ENCODE measurements at regions not wholly inside any gene's neighbourhood (a gene's known extent, or its start where the extent isn't known, plus 50 kb on each side); places are given as distances from the start of the nearest gene placed in this dataset.
"Not testable (repeated sequence)": the region's sequence is repeated elsewhere in the genome, so short reads cannot be mapped to it uniquely, and the experiment has no call there.

- DNase-seq: no peak
These were observed 284.6 kb downstream of the BCAT1 start for GRCh38 chr12:24664161-24664880.

DNA sequence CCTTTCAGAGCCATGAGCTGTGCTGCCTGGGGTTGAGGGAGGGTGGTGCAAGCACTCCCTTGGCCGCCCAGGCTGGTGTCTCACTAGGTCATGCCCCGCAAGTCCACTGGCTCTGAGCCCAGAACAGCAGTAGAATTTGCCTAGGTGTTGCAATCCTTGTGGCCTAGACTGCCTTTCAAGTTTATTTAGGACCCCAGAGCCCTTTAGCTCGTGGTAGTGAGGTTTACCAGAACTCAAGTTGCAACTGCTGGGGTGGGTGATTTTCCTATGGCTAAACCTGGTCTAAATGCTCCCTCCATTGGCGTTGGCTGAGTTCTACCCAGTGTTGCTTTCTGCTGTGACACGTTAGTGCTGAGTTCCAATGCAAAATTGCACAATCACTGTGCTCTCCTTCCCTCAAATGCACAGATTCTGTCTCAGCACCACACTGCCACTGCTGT, 287.2 kb downstream of the BCAT1 start:
- DNase-seq: peak; percentile 44

DNA sequence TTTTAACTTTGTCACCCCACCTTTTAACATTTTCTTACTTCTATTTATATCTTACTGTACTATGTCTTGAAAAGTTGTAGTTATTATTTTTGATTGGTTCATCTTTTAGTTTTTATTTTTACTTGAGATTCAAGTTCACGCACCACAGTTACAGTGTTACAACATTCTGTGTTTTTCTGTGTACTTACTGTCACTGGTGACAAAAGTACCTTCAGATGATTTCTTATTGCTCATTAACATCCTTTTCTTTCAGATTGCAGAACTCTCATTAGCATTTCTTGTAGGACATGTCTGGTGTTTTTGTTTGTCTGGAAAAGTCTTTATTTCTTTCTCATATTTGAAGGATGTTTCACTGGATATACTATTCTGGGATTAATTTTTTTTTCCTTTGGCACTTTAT, 289.9 kb downstream of the BCAT1 start:
- DNase-seq: no peak

DNA sequence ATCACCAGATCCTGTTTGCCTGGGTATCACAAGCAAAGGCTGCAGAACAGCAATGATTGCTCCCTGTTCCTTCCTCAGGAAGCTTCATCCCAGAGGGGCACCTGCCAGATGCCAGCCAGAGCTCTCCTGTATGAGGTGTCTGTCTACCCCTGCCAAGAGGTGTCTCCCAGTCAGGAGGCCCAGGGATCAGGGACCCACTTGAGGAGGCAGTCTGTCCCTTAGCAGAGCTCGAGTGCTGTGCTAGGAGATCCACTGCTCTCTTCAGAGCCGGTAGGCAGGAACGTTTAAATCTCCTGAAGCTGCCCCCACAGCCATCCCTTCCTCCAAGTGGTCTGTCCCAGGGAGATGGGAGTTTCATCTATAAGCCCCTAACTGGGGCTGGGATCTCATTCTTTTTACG, 294.6 kb downstream of the BCAT1 start:
- DNase-seq: not testable (repeated sequence)

DNA sequence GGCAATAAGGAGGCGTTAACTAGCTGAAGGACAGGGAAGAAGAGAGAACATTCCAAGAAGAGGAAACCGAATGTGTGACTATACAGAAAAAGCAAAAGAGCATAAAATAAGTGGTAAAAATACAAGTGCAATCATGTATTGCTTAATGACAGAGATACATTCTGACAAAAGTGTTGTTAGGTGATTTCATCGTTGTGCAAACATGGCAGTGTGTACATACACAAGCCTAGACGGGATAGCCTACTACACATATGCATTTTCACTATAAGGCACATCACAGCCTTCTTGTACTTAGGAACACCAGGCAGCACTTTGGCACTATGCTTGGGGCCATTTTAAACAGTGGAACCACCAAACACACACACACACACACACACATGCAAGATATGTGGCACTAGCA, 299.3 kb downstream of the BCAT1 start:
- no peak for DNase-seq

- DNase-seq: no peak
These were observed 299.7 kb downstream of the BCAT1 start for GRCh38 chr12:24649209-24649608.

DNA sequence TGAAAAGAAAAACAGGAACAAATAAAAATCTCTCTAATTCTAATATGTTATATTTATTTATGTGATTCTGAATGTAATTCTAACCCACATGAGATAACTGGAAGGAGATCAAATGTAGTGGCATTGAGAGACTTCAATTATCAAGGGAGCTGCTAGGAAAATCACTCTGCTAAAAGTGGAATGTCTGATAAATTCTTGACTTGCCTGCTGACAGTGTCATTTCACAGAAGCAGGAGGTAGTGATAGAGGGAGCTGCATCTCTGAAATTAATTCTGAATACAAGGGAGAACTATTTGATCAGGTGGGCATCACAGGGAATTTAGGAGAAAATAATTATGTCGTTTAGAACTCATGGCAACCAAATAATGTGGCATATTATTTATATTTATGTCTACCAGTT, 303.6 kb downstream of the BCAT1 start:
- DNase-seq: no peak

- peak; percentile 9 for DNase-seq
These were observed 305.5 kb downstream of the BCAT1 start for GRCh38 chr12:24643120-24644119.

DNA sequence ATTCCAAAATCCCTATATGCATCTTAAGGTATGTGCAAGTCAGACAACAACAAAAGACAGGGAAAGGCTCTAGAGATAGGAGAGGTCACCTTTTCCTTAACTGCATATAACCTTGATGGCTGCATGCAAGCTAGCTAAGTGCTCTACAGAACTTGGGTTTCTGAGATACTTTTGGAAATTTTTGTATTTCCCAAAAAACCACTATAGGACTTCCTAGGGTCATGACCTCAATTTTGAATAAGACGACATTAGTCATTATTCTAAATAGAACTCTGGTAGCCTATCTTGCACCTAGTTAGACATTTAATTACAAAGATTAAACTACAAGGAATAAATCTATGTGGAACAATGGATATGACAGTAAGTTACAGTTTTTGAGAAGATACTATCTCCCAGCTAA, 309.3 kb downstream of the BCAT1 start:
- no peak for DNase-seq

GRCh38 chr12:24632466-24632865, 316.4 kb downstream of the BCAT1 start:
- no peak for DNase-seq

DNA sequence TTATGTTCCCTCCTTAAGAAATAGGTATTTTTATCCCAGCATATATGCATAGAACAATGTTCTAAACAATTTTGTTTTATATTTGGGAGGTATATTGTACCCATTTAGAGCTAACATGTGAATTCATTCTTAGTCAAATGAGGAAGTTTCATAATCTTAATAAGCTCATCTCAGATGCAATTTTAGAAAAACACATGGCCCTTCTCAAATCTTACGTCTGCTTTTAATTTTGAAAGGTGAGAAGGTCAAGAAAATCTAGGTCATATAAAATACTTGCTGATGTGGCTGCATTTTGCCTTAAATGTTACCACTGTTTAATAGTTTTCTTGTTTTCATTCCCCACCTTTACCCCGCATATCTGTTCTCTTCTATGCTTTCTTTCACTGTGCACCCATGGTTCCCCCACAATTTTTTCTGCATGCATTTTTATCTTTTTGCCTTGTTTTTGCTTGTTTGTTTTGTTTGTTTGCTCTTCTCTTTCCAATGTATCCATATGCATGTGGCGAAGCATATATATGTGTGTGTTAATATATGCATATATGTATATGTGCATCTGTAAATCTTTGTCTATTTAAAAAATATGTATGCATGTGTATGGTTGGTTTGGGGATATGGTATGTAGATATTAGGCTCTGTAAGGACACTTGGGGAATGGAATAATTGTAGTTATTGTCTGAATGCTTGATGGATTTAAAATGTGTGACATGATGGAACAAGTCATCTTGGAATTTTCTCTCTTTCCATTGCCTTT, 317.1 kb downstream of the BCAT1 start:
- peak; percentile 8 for DNase-seq

GRCh38 chr12:24630856-24631255, 318.0 kb downstream of the BCAT1 start:
- no peak for DNase-seq

GRCh38 chr12:24630446-24630845, 318.5 kb downstream of the BCAT1 start:
- peak; percentile 32 for DNase-seq

DNA sequence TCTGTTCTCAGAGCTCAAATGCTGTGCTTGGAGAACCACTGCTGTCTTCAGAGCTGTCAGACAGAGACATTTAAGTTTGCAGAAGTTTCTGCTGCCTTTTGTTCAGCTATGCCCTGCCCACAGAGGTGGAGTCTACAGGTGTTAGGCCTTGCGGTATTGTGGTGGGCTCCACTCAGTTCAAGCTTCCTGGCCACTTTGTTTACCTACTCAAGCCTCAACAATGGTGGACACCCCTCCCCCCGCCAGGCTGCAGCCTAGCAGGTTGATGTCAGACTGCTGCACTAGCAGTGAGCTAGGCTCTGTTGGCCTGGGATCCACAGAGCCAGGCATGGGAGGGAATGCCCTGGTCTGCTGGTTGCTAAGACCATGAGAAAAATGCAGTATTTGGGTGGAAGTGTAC, 323.8 kb downstream of the BCAT1 start:
- DNase-seq: no peak

DNA sequence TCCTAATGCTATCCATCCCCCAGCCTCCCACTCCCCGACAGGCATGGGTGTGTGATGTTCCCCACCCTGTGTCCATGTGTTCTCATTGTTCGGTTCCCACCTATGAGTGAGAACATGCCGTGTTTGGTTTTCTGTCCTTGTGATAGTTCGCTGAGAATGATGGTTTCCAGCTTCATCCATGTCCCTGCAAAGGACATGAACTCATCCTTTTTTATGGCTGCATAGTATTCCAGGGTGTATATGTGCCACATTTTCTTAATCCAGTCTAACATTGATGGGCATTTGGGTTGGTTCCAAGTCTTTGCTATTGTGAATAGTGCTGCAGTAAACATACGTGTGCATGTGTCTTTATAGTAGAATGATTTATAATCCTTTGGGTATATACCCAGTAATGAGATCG, 328.9 kb downstream of the BCAT1 start:
- not testable (repeated sequence) for DNase-seq

DNA sequence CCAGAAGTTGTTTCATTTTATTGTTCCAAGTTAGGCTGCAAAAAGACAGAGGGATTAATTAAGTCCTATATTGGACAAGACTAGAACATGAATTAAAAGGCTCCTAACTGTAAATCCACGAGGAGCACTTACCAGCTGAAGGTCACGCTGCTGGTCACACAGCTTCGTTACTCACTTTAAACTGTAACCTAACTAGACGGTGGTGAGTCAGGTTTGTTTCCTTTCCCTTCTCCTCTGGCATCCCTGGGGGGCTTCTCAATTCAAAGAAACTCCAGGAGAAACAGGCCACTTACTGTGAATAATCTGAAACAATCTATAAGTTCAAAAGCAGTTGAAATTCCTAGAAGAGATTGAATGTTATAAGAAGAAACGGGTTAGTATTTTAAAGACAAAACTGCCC, 331.4 kb downstream of the BCAT1 start:
- DNase-seq: peak; percentile 12

DNA sequence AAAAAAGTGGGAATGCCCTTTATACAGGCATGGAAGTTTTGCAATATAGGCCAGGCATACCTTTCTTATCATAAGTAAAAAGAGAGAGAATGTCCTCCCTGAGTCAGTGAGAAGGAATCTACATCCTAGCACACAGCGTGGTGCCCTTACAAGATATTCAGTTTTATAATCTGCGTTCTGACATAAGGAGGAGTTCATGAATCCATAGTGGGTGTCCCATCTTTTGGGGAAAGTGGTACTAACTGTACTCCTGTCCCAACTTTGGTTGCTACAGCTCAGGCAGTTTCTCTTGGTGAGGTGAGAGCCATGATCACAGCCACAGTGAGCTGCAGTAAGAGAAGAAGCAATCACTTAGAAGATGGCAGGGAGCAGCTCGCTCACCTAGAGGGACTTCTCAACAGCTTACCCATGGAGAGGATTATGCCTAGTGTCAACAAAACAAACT, 332.9 kb downstream of the BCAT1 start:
- DNase-seq: no peak

GRCh38 chr12:24608637-24609285, 340.1 kb downstream of the BCAT1 start:
- peak; percentile 38 for DNase-seq

GRCh38 chr12:24608108-24608507, 340.8 kb downstream of the BCAT1 start:
- DNase-seq: no peak

DNA sequence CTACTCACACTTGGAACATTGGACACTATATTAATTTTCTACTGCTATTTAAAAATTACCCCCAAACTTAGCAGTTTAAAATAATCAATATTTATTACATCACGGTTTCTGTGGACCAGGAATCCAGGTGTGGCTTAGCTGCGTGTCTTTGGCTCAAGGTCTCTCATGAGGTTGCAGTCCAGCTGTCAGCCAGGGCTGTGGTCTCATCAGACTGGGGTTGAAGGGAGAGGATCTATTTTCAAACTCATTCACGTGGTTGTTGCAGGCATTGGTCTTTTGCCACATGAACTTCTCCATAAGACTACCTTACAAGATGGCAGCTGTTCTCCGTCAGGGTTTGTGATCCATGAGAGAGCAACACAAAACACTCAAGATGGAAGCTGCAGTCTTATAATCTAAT, 343.0 kb downstream of the BCAT1 start:
- no peak for DNase-seq

- no peak for DNase-seq
These were observed 343.4 kb downstream of the BCAT1 start for GRCh38 chr12:24605466-24605865.

DNA sequence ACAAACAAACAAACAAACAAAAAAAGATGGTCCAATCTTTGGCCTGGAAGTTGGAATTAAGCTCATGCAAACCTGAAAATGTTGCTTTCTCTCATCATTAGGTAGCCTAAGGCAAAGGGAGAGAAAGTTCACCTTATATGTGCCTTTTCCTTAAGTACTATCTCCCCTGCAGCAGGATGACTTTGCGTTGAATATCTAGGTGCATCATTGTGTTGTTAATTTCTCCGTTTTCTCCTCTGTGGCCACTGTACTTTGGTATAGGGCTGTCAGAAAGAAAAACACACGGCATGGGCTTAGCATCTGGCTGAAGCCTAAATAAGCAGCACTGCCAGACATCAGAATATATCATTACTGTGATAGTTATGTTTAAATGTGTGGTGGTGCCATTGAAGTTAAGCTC, 345.5 kb downstream of the BCAT1 start:
- DNase-seq: no peak

DNA sequence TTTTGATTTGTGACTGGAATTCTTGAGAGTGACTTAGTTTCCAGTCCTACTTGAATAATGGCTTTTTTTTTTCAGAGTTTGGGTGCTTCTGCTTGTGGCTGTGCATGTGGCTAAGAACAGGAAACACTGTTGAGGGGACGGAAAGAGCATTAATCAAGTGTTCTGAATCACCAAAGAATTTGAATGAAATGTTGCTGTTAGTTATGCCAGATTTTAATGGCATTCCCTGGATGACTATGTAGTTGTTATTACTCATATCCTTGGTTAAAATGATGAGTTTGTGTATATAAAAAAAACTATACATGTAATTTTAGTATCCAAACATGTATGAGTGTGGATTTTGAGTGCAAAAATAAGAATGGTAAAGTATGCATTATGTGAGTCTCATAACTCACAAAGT, 347.9 kb downstream of the BCAT1 start:
- no peak for DNase-seq

All from OCI-M1 (cell line).